Calu3 (cell line): ENCODE measurements at regions not wholly inside any gene's neighbourhood (a gene's known extent, or its start where the extent isn't known, plus 50 kb on each side); places are given as distances from the start of the nearest gene placed in this dataset.
A peak's percentile ranks its signal among the peaks of the same experiment; 100 is the strongest.
"Not testable (repeated sequence)": the region's sequence is repeated elsewhere in the genome, so short reads cannot be mapped to it uniquely, and the experiment has no call there.

Source experiments
- BruUV-seq: library from RNA; stranded (reverse); fragments of 400-500 nt; replicated peaks from 2 replicates; lab custom pipeline; 2021; lab: Mats Ljungman, UMichigan
- CTCF ChIA-PET: fragments of 300-600 bp; sonication (Branson Sonifier 250); formaldehyde crosslinking; loops from one replicate; lab custom pipeline; 2022; ENCODE audit warnings: antibody characterized with exemption; lab: Charles Lee
- DNase-seq: peaks from one replicate; pipeline ENCODE4 v3.0.0; 2022
- H3K27ac Mint-ChIP-seq: one replicate; pipeline ENCODE4 v1.8.0; 2022; ENCODE audit warnings: mixed read lengths; ENCODE audit not compliant: unreplicated experiment
- H3K27me3 Mint-ChIP-seq: one replicate; pipeline ENCODE4 v1.8.0; 2022; ENCODE audit warnings: mixed read lengths; ENCODE audit not compliant: unreplicated experiment
- H3K36me3 Mint-ChIP-seq: one replicate; pipeline ENCODE4 v1.8.0; 2022; ENCODE audit warnings: mild to moderate bottlenecking, moderate library complexity, mixed read lengths; ENCODE audit not compliant: insufficient read depth, unreplicated experiment
- H3K4me1 Mint-ChIP-seq: one replicate; pipeline ENCODE4 v1.8.0; 2022; ENCODE audit warnings: mild to moderate bottlenecking, low read depth, mixed read lengths; ENCODE audit not compliant: unreplicated experiment
- H3K4me3 Mint-ChIP-seq: one replicate; pipeline ENCODE4 v1.8.0; 2022; ENCODE audit warnings: mild to moderate bottlenecking, low read depth, moderate library complexity, mixed read lengths; ENCODE audit not compliant: unreplicated experiment
- H3K9me3 Mint-ChIP-seq: one replicate; pipeline ENCODE4 v1.8.0; 2022; ENCODE audit warnings: low read depth, mixed read lengths; ENCODE audit not compliant: unreplicated experiment
- intact Hi-C: fragments of 100-400 bp; cut with micrococcal nuclease; formaldehyde crosslinking; loops from one replicate; pipeline ENCODE4 v1.10.0; 2022; ENCODE audit not compliant: unreplicated experiment
- TF ChIP-seq, protein P1 (sequence below): fragments of 200-600 bp; IDR thresholded peaks from one replicate; pipeline ENCODE4 v1.8.0; 2022; ENCODE audit warnings: antibody characterized with exemption; ENCODE audit not compliant: unreplicated experiment

DNA sequence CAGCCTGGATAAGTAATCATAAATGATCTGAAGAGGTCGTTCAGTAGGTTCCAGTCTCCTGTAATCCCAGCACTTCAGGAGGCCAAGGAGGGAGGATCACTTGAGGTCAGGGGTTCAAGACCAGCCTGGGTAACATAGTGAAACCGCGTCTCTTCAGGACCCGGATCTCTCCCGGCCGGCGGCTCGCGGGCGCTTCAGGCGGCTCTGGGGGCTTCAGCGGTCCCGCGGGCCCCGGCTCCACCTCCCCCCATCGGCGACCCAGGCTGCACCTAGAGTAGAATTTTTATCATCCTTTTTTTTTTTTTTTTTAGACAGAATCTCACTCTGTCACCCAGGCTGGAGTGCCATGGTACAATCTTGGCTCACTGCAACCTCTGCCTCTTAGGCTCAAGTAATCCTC lies 95.9 kb downstream of the ABCC12 start:
- peaks cover 4% of the 10 kb centered on the region for H3K9me3 Mint-ChIP-seq
- no peaks in the 10 kb centered on the region for H3K36me3 Mint-ChIP-seq
- CTCF ChIA-PET: no interaction called here
- TF ChIP-seq, protein P1, sequence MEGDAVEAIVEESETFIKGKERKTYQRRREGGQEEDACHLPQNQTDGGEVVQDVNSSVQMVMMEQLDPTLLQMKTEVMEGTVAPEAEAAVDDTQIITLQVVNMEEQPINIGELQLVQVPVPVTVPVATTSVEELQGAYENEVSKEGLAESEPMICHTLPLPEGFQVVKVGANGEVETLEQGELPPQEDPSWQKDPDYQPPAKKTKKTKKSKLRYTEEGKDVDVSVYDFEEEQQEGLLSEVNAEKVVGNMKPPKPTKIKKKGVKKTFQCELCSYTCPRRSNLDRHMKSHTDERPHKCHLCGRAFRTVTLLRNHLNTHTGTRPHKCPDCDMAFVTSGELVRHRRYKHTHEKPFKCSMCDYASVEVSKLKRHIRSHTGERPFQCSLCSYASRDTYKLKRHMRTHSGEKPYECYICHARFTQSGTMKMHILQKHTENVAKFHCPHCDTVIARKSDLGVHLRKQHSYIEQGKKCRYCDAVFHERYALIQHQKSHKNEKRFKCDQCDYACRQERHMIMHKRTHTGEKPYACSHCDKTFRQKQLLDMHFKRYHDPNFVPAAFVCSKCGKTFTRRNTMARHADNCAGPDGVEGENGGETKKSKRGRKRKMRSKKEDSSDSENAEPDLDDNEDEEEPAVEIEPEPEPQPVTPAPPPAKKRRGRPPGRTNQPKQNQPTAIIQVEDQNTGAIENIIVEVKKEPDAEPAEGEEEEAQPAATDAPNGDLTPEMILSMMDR: no peak
- no peaks in the 10 kb centered on the region for H3K4me1 Mint-ChIP-seq
- H3K4me3 Mint-ChIP-seq: no peak overlapping the region
- no peak overlapping the region for H3K27ac Mint-ChIP-seq
- intact Hi-C loops: loop anchor here (10.0 kb wide), 2 partner anchors 95 to 325 kb away; partner anchors contain the start of gene ABCC12
- peaks cover 61% of the 10 kb centered on the region for H3K27me3 Mint-ChIP-seq
- no TSS peak for BruUV-seq
- DNase-seq: no peak

DNA sequence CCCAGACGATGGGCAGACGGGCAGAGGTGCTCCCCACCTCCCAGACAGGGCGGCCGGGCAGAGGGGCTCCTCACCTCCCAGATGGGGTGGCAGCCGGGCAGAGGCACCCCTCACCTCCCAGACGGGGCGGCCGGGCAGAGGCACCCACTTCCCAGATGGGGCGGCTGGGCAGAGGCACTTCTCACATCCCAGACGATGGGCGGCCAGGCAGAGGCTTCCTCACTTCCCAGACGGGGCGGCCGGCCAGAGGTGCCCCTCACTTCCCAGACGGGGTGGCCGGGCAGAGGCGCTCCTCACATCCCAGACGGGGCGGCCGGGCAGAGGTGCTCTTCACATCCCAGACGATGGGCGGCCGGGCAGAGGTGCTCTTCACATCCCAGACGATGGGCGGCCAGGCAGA lies 96.6 kb downstream of the ABCC12 start:
- CTCF ChIA-PET: interaction anchor here (0.7 kb wide), 1 partner anchor 325 kb away, joined by 4 read pairs; no protein-coding TSS in a partner anchor
- H3K27me3 Mint-ChIP-seq: peaks cover 61% of the 10 kb centered on the region
- not testable (repeated sequence) for BruUV-seq, DNase-seq, H3K4me3 Mint-ChIP-seq, H3K4me1 Mint-ChIP-seq, H3K36me3 Mint-ChIP-seq, H3K27ac Mint-ChIP-seq, H3K9me3 Mint-ChIP-seq
- intact Hi-C loops: loop anchor here (10.0 kb wide), 2 partner anchors 96 to 324 kb away; partner anchors contain the start of gene ABCC12

DNA sequence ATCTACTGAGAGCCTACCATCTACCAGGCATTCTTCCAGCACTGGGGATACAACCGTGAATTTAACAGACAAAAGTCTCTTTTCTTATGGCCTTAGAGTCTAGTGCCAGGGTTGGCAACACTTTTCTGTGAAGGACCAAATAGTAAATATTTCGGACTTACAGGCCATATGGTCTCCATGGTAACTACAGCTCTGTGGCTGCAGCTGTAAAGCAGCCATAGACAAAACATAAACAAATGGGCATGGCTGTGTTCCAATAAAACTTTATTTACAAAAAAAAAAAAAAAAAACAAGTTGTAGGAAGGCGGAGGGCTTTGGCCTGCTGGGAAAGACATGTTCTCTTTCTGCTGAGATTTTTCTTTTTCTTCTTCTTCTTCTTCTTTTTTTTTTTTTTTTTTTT lies 98.7 kb downstream of the ABCC12 start:
- intact Hi-C loops: loop anchor here (10.0 kb wide), 2 partner anchors 98 to 322 kb away; partner anchors contain the start of gene ABCC12
- CTCF ChIA-PET: interaction anchor here (0.7 to 2.6 kb wide), 2 partner anchors 57 to 108 kb away, joined by 4 to 18 read pairs; no protein-coding TSS in a partner anchor

DNA sequence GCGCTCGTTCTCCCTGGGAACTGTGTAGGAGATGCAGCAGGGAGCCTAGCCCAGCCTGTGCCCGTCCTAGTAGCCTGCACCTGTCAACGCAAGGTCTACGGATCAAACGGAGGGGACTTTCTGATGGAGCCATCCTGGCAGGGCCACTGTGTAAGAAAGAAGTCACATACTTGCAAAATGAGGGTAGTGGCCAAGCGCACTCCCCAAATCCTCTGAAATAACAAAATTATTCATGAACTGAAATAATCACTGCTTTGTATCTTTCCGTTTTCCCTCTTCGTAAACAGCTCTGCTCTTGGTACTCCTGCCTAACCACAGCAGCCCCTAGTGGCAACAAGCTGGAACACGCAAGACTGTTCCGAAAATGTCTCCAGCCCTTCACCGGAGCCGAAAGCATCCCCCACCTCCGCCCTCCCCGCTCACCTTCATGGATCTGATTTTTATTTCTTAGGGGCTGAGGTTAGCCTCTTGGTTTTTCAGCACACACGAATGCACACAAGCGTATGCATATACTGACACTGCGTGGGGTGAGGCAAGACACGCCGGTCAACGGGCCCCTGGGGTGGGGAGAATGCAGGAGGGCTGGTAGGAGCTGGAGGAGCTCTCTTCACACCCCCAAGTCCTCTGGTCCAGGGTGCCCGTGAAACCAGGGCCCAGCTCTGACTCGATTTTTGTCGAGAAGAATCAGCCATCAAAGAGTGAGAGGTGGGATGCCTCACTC lies 100.8 kb downstream of the ABCC12 start:
- TF ChIP-seq, protein P1: peak; percentile 81
- intact Hi-C loops: loop anchor here (2.0 to 10.0 kb wide), 3 partner anchors 100 to 912 kb away; partner anchors contain the start of genes ABCC12 and NETO2
- Mint-ChIP-seq H3K36me3 (no peaks in the 10 kb centered on the region), H3K4me3 (no peak overlapping the region), H3K9me3 (no peaks in the 10 kb centered on the region), H3K27me3 (peaks cover 74% of the 10 kb centered on the region), H3K4me1 (no peaks in the 10 kb centered on the region), H3K27ac (no peak overlapping the region)
- no TSS peak for BruUV-seq
- CTCF ChIA-PET: interaction anchor here (0.8 to 2.6 kb wide), 6 partner anchors 77 to 1017 kb away, joined by 3 to 18 read pairs (median 3); partner anchors contain the start of gene NETO2
- DNase-seq: peak; percentile 52

More for the DNA sequence above, 98.7 kb downstream of the ABCC12 start:
- DNase-seq: no peak
- no peak overlapping the region for H3K4me3 Mint-ChIP-seq
- H3K27me3 Mint-ChIP-seq: peaks cover 63% of the 10 kb centered on the region
- no peaks in the 10 kb centered on the region for H3K9me3 Mint-ChIP-seq
- no peaks in the 10 kb centered on the region for H3K4me1 Mint-ChIP-seq
- no peak overlapping the region for H3K27ac Mint-ChIP-seq
- no TSS peak for BruUV-seq
- no peaks in the 10 kb centered on the region for H3K36me3 Mint-ChIP-seq
- TF ChIP-seq, protein P1: no peak
